Liver (tissue), 8 donors: ENCODE measurements at regions not wholly inside any gene's neighbourhood (a gene's known extent, or its start where the extent isn't known, plus 50 kb on each side); places are given as distances from the start of the nearest gene placed in this dataset.

Source experiments
- DNase-seq: peaks from one replicate; pipeline ENCODE4 v3.0.0-alpha.2; 2017; ENCODE audit warnings: low spot score
- H3K27ac ChIP-seq, 2 donors: one replicate each; pipeline ENCODE4 v1.7.0; 2013; ENCODE audit warnings: inconsistent platforms in 2 of 2, low read length in 2 of 2, control low read depth in 1 of 2, low read depth in 1 of 2, mild to moderate bottlenecking in 1 of 2
- H3K27me3 ChIP-seq, 4 donors: one replicate each; pipeline versions ENCODE4 v1.6.1 to v1.7.0; 2013; ENCODE audit warnings: low read length in 3 of 4, inconsistent platforms in 1 of 4, mild to moderate bottlenecking in 1 of 4, moderate library complexity in 1 of 4; ENCODE audit not compliant: control insufficient read depth in 4 of 4, insufficient read depth in 4 of 4
- H3K36me3 ChIP-seq, 4 donors: one replicate each; pipeline versions ENCODE4 v1.6.1 to v1.7.0; 2013; ENCODE audit warnings: low read length in 3 of 4, mild to moderate bottlenecking in 3 of 4, low read depth in 1 of 4, moderate library complexity in 1 of 4; ENCODE audit not compliant: control insufficient read depth in 4 of 4, insufficient read depth in 3 of 4
- H3K4me1 ChIP-seq, 4 donors: one replicate each; pipeline versions ENCODE4 v1.6.1 to v1.7.0; 2013; ENCODE audit warnings: low read length in 3 of 4, mild to moderate bottlenecking in 3 of 4, moderate library complexity in 1 of 4; ENCODE audit not compliant: control insufficient read depth in 4 of 4, insufficient read depth in 4 of 4
- H3K4me3 ChIP-seq, 3 donors: one replicate each; pipeline versions ENCODE4 v1.6.1 to v1.7.0; 2013; ENCODE audit warnings: low read length in 3 of 3, control low read depth in 1 of 3, low read depth in 1 of 3, mild to moderate bottlenecking in 1 of 3
- H3K9ac ChIP-seq, 2 donors: one replicate each; pipeline ENCODE4 v1.7.0; 2013; ENCODE audit warnings: low read length in 2 of 2, mild to moderate bottlenecking in 2 of 2, moderate library complexity in 2 of 2, control low read depth in 1 of 2, low read depth in 1 of 2
- H3K9me3 ChIP-seq, 4 donors: one replicate each; pipeline versions ENCODE4 v1.6.1 to v1.7.0; 2013; ENCODE audit warnings: low read length in 3 of 4; ENCODE audit not compliant: control insufficient read depth in 4 of 4
- ATF3 ChIP-seq: IDR thresholded peaks from 2 replicates; pipeline ENCODE4 v1.6.1; 2016; ENCODE audit warnings: antibody characterized with exemption
- CTCF ChIP-seq: fragments of 150-350 bp; IDR thresholded peaks from 2 replicates; pipeline ENCODE4 v1.5.1; 2017; ENCODE audit warnings: improper control_type of control experiment, low read depth, low read length; ENCODE audit not compliant: missing input control
- EGR1 ChIP-seq, 2 donors: IDR thresholded peaks; 2 replicates each; pipeline ENCODE4 v1.6.1; 2016 to 2018; ENCODE audit warnings: antibody characterized with exemption in 2 of 2, low read depth in 2 of 2
- FOXA1 ChIP-seq: IDR thresholded peaks from 2 replicates; pipeline ENCODE4 v1.6.1; 2016; ENCODE audit warnings: antibody characterized with exemption
- FOXA2 ChIP-seq: IDR thresholded peaks from 2 replicates; pipeline ENCODE4 v1.6.1; 2016; ENCODE audit warnings: antibody characterized with exemption
- GABPA ChIP-seq, 2 donors: IDR thresholded peaks in 1 of 2; conservative IDR thresholded peaks in 1 of 2; 2 replicates each; pipeline ENCODE4 v1.6.1; 2016; ENCODE audit warnings: antibody characterized with exemption in 2 of 2, mild to moderate bottlenecking in 1 of 2, moderate library complexity in 1 of 2
- HNF4A ChIP-seq, 2 donors: conservative IDR thresholded peaks; 2 replicates each; pipeline ENCODE4 v1.6.1; 2016; ENCODE audit warnings: antibody characterized with exemption in 2 of 2, mild to moderate bottlenecking in 2 of 2
- HNF4G ChIP-seq: IDR thresholded peaks from 2 replicates; pipeline ENCODE4 v1.6.1; 2016; ENCODE audit warnings: antibody characterized with exemption
- JUND ChIP-seq, 2 donors: IDR thresholded peaks; 2 replicates each; pipeline ENCODE4 v1.6.1; 2016; ENCODE audit warnings: antibody characterized with exemption in 2 of 2
- MAX ChIP-seq: IDR thresholded peaks from 2 replicates; pipeline ENCODE4 v1.6.1; 2016; ENCODE audit warnings: antibody characterized with exemption
- NR2F2 ChIP-seq: IDR thresholded peaks from 2 replicates; pipeline ENCODE4 v1.6.1; 2016; ENCODE audit warnings: antibody characterized with exemption
- RAD21 ChIP-seq, 2 donors: IDR thresholded peaks; 2 replicates each; pipeline ENCODE4 v1.6.1; 2016; ENCODE audit warnings: antibody characterized with exemption in 2 of 2, mild to moderate bottlenecking in 2 of 2
- REST ChIP-seq: IDR thresholded peaks from 2 replicates; pipeline ENCODE4 v1.6.1; 2016; ENCODE audit warnings: antibody characterized with exemption, mild to moderate bottlenecking
- RXRA ChIP-seq, 2 donors: IDR thresholded peaks; 2 replicates each; pipeline ENCODE4 v1.6.1; 2017 to 2018; ENCODE audit warnings: antibody characterized with exemption in 2 of 2, mild to moderate bottlenecking in 1 of 2
- SP1 ChIP-seq: IDR thresholded peaks from 2 replicates; pipeline ENCODE4 v1.6.1; 2018; ENCODE audit warnings: antibody characterized with exemption, mild to moderate bottlenecking
- TAF1 ChIP-seq: conservative IDR thresholded peaks from 2 replicates; pipeline ENCODE4 v1.6.1; 2016; ENCODE audit warnings: antibody characterized with exemption, mild to moderate bottlenecking
- YY1 ChIP-seq: IDR thresholded peaks from 2 replicates; pipeline ENCODE4 v1.6.1; 2016; ENCODE audit warnings: antibody characterized with exemption, mild to moderate bottlenecking
- ZBTB33 ChIP-seq: IDR thresholded peaks from 2 replicates; pipeline ENCODE4 v1.6.1; 2016; ENCODE audit warnings: antibody characterized with exemption
- WGBS: extraction: QIAGEN DNeasy Blood & Tissue Kit; methylation state at CpG from one replicate; pipeline ENCODE4 v1.1.7; 2013; 5-methylcytosine and 5-hydroxymethylcytosine counted together
- donor health status: healthy.
- donor health status: healthy.
- donor health status: healthy.
- donor health status: healthy.
- donor health status: healthy.

- no peak for DNase-seq
- TF ChIP-seq NR2F2 (no peak), RXRA (IDR thresholded peaks at IDR 0.05) (no peak), REST (no peak), ATF3 (no peak), YY1 (no peak), HNF4G (no peak), MAX (no peak), FOXA2 (no peak), JUND (IDR thresholded peaks at IDR 0.05) (no peak), TAF1 (no peak), HNF4A (conservative IDR thresholded peaks at IDR 0.05) (no peak), RAD21 (IDR thresholded peaks at IDR 0.05) (no peak), EGR1 (IDR thresholded peaks at IDR 0.05; ENCODE audit: low read depth in 2 of 2) (no peak), ZBTB33 (no peak), SP1 (no peak), CTCF (no peak), GABPA (IDR thresholded peaks at IDR 0.05 in 1 of 2, conservative IDR thresholded peaks at IDR 0.05 in 1 of 2) (no peak), FOXA1 (no peak)
- Histone ChIP-seq H3K4me3 (no peak overlapping the region), H3K9me3 (peaks cover 0 to 6% (median 5%) of the 10 kb centered on the region in 4 donors), H3K4me1 (no peaks in the 10 kb centered on the region), H3K9ac (no peak overlapping the region), H3K27me3 (peaks cover 0 to 3% (median 0%) of the 10 kb centered on the region in 4 donors), H3K27ac (no peak overlapping the region), H3K36me3 (no peaks in the 10 kb centered on the region)
- WGBS: 76% methylated on average over 16 of the region's 16 CpGs
These were observed 104.5 kb upstream of the SEC14L1 start for GRCh38 chr17:77036136-77036840.
